ENCODE measurements at regions not wholly inside any gene's neighbourhood (a gene's known extent, or its start where the extent isn't known, plus 50 kb on each side); places are given as distances from the start of the nearest gene placed in this dataset.

DNA sequence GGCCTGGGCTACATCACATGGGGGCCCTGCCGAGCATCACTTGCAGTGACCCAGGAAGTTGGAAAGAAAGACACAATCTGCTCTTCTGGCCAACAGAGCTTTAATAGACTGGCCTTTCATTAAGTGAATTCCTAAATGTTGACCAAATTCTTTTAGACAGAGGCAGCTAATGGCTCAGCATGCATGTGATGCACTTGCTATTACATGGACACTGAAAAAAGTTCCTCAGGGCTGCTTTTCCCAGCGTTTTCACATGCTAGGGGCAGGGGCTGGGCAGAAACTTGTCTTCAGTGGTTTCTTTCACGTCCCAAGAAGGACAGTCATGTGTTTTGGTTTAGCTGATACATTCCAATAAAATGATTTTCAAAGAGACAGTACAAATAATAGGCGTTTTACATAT, 651.0 kb upstream of the SLC35B3 start:
- no peak for DNase-seq (ENCODE audit: low spot score)
- no peaks in the 10 kb centered on the region for H3K4me1 ChIP-seq (ENCODE audit: insufficient read depth, poor library complexity, severe bottlenecking)
- H3K36me3 ChIP-seq (ENCODE audit: low read depth), result no peaks in the 10 kb centered on the region
- H3K27me3 ChIP-seq (ENCODE audit: insufficient read depth, poor library complexity, severe bottlenecking), result no peaks in the 10 kb centered on the region
- no peak for ATAC-seq (ENCODE audit: low read depth)
- no peaks in the 10 kb centered on the region for H3K9me3 ChIP-seq (ENCODE audit: severe bottlenecking)
- TF ChIP-seq, protein P1, sequence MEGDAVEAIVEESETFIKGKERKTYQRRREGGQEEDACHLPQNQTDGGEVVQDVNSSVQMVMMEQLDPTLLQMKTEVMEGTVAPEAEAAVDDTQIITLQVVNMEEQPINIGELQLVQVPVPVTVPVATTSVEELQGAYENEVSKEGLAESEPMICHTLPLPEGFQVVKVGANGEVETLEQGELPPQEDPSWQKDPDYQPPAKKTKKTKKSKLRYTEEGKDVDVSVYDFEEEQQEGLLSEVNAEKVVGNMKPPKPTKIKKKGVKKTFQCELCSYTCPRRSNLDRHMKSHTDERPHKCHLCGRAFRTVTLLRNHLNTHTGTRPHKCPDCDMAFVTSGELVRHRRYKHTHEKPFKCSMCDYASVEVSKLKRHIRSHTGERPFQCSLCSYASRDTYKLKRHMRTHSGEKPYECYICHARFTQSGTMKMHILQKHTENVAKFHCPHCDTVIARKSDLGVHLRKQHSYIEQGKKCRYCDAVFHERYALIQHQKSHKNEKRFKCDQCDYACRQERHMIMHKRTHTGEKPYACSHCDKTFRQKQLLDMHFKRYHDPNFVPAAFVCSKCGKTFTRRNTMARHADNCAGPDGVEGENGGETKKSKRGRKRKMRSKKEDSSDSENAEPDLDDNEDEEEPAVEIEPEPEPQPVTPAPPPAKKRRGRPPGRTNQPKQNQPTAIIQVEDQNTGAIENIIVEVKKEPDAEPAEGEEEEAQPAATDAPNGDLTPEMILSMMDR (IDR thresholded peaks at IDR 0.05; ENCODE audit: poor library complexity, severe bottlenecking), result no peak
- H3K4me3 ChIP-seq (ENCODE audit: severe bottlenecking), result no peak overlapping the region
- no peak overlapping the region for H3K27ac ChIP-seq (ENCODE audit: poor library complexity, severe bottlenecking)

GRCh38 chr6:9085709-9086070, 650.3 kb upstream of the SLC35B3 start:
- no peaks in the 10 kb centered on the region for H3K9me3 ChIP-seq (ENCODE audit: severe bottlenecking)
- DNase-seq (ENCODE audit: low spot score) (no peak), ATAC-seq (ENCODE audit: low read depth) (no peak)
- H3K36me3 ChIP-seq (ENCODE audit: low read depth), result no peaks in the 10 kb centered on the region
- H3K27ac ChIP-seq (ENCODE audit: poor library complexity, severe bottlenecking), result no peak overlapping the region
- H3K27me3 ChIP-seq (ENCODE audit: insufficient read depth, poor library complexity, severe bottlenecking), result no peaks in the 10 kb centered on the region
- no peaks in the 10 kb centered on the region for H3K4me1 ChIP-seq (ENCODE audit: insufficient read depth, poor library complexity, severe bottlenecking)
- TF ChIP-seq, protein P1 (IDR thresholded peaks at IDR 0.05; ENCODE audit: poor library complexity, severe bottlenecking), result no peak
- H3K4me3 ChIP-seq (ENCODE audit: severe bottlenecking), result no peak overlapping the region

DNA sequence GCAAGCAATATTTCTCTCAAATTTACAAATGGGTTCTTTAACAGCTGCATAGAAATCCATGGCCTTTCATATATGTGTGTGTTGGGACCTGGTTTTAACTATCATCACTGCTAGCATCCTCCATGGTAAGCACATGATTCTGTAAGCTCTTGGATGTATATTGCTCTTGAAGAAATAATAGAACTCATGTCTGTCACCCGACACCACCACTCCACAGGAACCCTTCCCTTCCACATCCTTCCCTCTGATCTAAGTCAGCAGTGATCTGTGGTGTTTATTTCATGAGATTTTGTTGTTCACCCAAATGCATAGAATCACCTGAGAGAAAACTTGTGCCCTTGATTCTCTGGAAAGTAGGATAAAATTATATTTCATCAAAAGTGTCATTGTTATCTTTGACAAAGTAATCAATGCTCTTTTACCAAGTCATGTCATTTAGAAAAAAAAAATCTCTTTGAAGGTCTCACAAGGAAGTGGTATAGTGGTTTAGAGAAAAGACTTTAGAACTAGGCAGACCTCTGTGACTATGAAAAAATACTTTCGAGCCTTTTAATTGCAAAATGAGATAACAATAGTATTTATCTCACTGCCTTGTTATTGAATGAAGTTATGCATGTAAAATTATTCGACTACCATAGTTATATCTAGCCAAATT, 649.8 kb upstream of the SLC35B3 start:
- Histone ChIP-seq H3K4me1 (ENCODE audit: insufficient read depth, poor library complexity, severe bottlenecking) (no peaks in the 10 kb centered on the region), H3K9me3 (ENCODE audit: severe bottlenecking) (no peaks in the 10 kb centered on the region), H3K27ac (ENCODE audit: poor library complexity, severe bottlenecking) (no peak overlapping the region), H3K27me3 (ENCODE audit: insufficient read depth, poor library complexity, severe bottlenecking) (no peaks in the 10 kb centered on the region), H3K4me3 (ENCODE audit: severe bottlenecking) (no peak overlapping the region), H3K36me3 (ENCODE audit: low read depth) (no peaks in the 10 kb centered on the region)
- TF ChIP-seq, protein P1 (IDR thresholded peaks at IDR 0.05; ENCODE audit: poor library complexity, severe bottlenecking), result no peak
- ATAC-seq (ENCODE audit: low read depth), result no peak
- DNase-seq (ENCODE audit: low spot score), result no peak

DNA sequence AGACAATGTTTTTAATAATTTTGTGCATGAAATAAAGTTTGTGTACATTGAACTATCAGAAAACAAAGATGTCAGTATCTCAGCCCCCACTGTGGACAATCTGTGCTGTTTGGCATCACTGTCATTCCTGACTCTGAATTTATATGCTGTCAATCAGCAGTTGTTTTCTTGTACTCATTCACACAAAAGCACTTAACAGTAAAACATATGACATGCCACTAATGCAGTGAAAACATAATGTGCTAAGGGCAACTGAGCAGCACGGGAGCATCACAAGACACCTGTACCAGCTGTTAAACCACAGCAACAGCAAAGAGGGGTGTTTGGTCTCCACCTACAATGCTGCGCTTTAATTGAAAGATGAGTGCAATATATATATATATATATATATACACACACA, 647.8 kb upstream of the SLC35B3 start:
- no peaks in the 10 kb centered on the region for H3K9me3 ChIP-seq (ENCODE audit: severe bottlenecking)
- DNase-seq (ENCODE audit: low spot score) (no peak), ATAC-seq (ENCODE audit: low read depth) (no peak)
- no peak overlapping the region for H3K4me3 ChIP-seq (ENCODE audit: severe bottlenecking)
- TF ChIP-seq, protein P1 (IDR thresholded peaks at IDR 0.05; ENCODE audit: poor library complexity, severe bottlenecking), result no peak
- H3K27me3 ChIP-seq (ENCODE audit: insufficient read depth, poor library complexity, severe bottlenecking), result no peaks in the 10 kb centered on the region
- H3K36me3 ChIP-seq (ENCODE audit: low read depth), result no peaks in the 10 kb centered on the region
- H3K4me1 ChIP-seq (ENCODE audit: insufficient read depth, poor library complexity, severe bottlenecking), result no peaks in the 10 kb centered on the region
- no peak overlapping the region for H3K27ac ChIP-seq (ENCODE audit: poor library complexity, severe bottlenecking)

- Histone ChIP-seq H3K9me3 (ENCODE audit: severe bottlenecking) (no peaks in the 10 kb centered on the region), H3K4me1 (ENCODE audit: insufficient read depth, poor library complexity, severe bottlenecking) (peaks cover 8% of the 10 kb centered on the region), H3K4me3 (ENCODE audit: severe bottlenecking) (no peak overlapping the region), H3K36me3 (ENCODE audit: low read depth) (no peaks in the 10 kb centered on the region), H3K27ac (ENCODE audit: poor library complexity, severe bottlenecking) (no peak overlapping the region), H3K27me3 (ENCODE audit: insufficient read depth, poor library complexity, severe bottlenecking) (no peaks in the 10 kb centered on the region)
- ATAC-seq (ENCODE audit: low read depth) (no peak), DNase-seq (ENCODE audit: low spot score) (no peak)
- TF ChIP-seq, protein P1 (IDR thresholded peaks at IDR 0.05; ENCODE audit: poor library complexity, severe bottlenecking), result no peak
These were observed 631.4 kb upstream of the SLC35B3 start for GRCh38 chr6:9066726-9067125.
